Fibroblast of lung (primary cell): ENCODE measurements at regions not wholly inside any gene's neighbourhood (a gene's known extent, or its start where the extent isn't known, plus 50 kb on each side); places are given as distances from the start of the nearest gene placed in this dataset.

Experiments
- DNase-seq, 2 donors: peaks; one replicate each; pipeline versions ENCODE4 v3.0.0 to v3.0.0-alpha.2; 2010; ENCODE audit warnings: low read depth in 2 of 2
- H2AFZ ChIP-seq: 2 replicates; pipeline ENCODE4 v1.5.1; 2012; ENCODE audit warnings: low read length, control low read depth, inconsistent platforms
- H3K27ac ChIP-seq: 2 replicates; pipeline ENCODE4 v1.5.1; 2011; ENCODE audit warnings: low read length, control low read depth; ENCODE audit not compliant: insufficient read depth
- H3K27me3 ChIP-seq: 2 replicates; pipeline ENCODE4 v1.5.1; 2011; ENCODE audit warnings: mild to moderate bottlenecking, low read length; ENCODE audit not compliant: control insufficient read depth, insufficient read depth
- H3K36me3 ChIP-seq: 2 replicates; pipeline ENCODE4 v1.5.1; 2011; ENCODE audit warnings: low read length; ENCODE audit not compliant: control insufficient read depth, insufficient read depth
- H3K4me1 ChIP-seq: 2 replicates; pipeline ENCODE4 v1.5.1; 2011; ENCODE audit warnings: low read length; ENCODE audit not compliant: control insufficient read depth, insufficient read depth; ENCODE audit errors: extremely low read depth
- H3K4me2 ChIP-seq: 2 replicates; pipeline ENCODE4 v1.5.1; 2011; ENCODE audit warnings: low read length, control low read depth; ENCODE audit not compliant: insufficient read depth; ENCODE audit errors: extremely low read depth
- H3K4me3 ChIP-seq, 4 experiments: fragments of 200-600 bp in 1 of 4; sonication (generic) in 1 of 4; replicated peaks in 1 of 4; 2 replicates each; pipeline ENCODE4 v1.5.1; 2011 to 2016; ENCODE audit warnings: low read length in 4 of 4, low read depth in 3 of 4, mild to moderate bottlenecking in 3 of 4, control low read depth in 2 of 4, inconsistent platforms in 1 of 4, mixed read lengths in 1 of 4; ENCODE audit not compliant: insufficient read depth in 1 of 4; ENCODE audit errors: control extremely low read depth in 1 of 4
- H3K79me2 ChIP-seq: 2 replicates; pipeline ENCODE4 v1.5.1; 2012; ENCODE audit warnings: mild to moderate bottlenecking, low read length, inconsistent platforms; ENCODE audit not compliant: control insufficient read depth, insufficient read depth
- H3K9ac ChIP-seq: 2 replicates; pipeline ENCODE4 v1.5.1; 2011; ENCODE audit warnings: mild to moderate bottlenecking, low read length, control low read depth; ENCODE audit not compliant: insufficient read depth
- H3K9me3 ChIP-seq: 2 replicates; pipeline ENCODE4 v1.5.1; 2012; ENCODE audit warnings: low read depth, low read length; ENCODE audit not compliant: control insufficient read depth, insufficient read depth
- H4K20me1 ChIP-seq: 2 replicates; pipeline ENCODE4 v1.5.1; 2011; ENCODE audit warnings: low read length; ENCODE audit not compliant: control insufficient read depth, insufficient read depth; ENCODE audit errors: extremely low read depth
- CTCF ChIP-seq, 2 donors: IDR thresholded peaks in 1 of 2; conservative IDR thresholded peaks in 1 of 2; 1 replicate in 1 of 2; 2 replicates in 1 of 2; pipeline ENCODE4 v1.5.1; 2011 to 2012; ENCODE audit warnings: low read length in 2 of 2, control low read depth in 1 of 2, inconsistent platforms in 1 of 2, low read depth in 1 of 2, mild to moderate bottlenecking in 1 of 2
- EZH2 ChIP-seq: IDR thresholded peaks from 2 replicates; pipeline ENCODE4 v1.5.1; 2012; ENCODE audit warnings: low read length, control low read depth, mild to moderate bottlenecking; ENCODE audit errors: missing control alignments

GRCh38 chr12:104895415-104895814 is 62.7 kb downstream of the SLC41A2 start:
- Histone ChIP-seq H3K9ac (no peak overlapping the region), H3K79me2 (no peaks in the 10 kb centered on the region), H2AFZ (no peak overlapping the region), H3K9me3 (no peaks in the 10 kb centered on the region), H3K4me2 (no peak overlapping the region), H3K4me3 (no peak overlapping the region), H3K27ac (no peak overlapping the region), H3K27me3 (no peaks in the 10 kb centered on the region), H3K4me1 (no peaks in the 10 kb centered on the region), H3K36me3 (no peaks in the 10 kb centered on the region), H4K20me1 (no peaks in the 10 kb centered on the region)
- no peak for DNase-seq
- TF ChIP-seq CTCF (conservative IDR thresholded peaks at IDR 0.05 in 1 of 2, IDR thresholded peaks at IDR 0.05 in 1 of 2; ENCODE audit: low read depth in 1 of 2, low read length in 2 of 2) (no peak), EZH2 (no peak)

GRCh38 chr12:104890476-104891096 is 67.5 kb downstream of the SLC41A2 start:
- Histone ChIP-seq H3K4me1 (no peaks in the 10 kb centered on the region), H3K36me3 (no peaks in the 10 kb centered on the region), H3K4me2 (no peak overlapping the region), H3K27ac (no peak overlapping the region), H3K27me3 (no peaks in the 10 kb centered on the region), H4K20me1 (no peaks in the 10 kb centered on the region), H3K9ac (no peak overlapping the region), H3K9me3 (no peaks in the 10 kb centered on the region), H3K79me2 (no peaks in the 10 kb centered on the region), H2AFZ (no peak overlapping the region), H3K4me3 (no peak overlapping the region)
- no peak for DNase-seq
- TF ChIP-seq CTCF (conservative IDR thresholded peaks at IDR 0.05 in 1 of 2, IDR thresholded peaks at IDR 0.05 in 1 of 2; ENCODE audit: low read depth in 1 of 2, low read length in 2 of 2): no peak
- TF ChIP-seq EZH2: no peak

GRCh38 chr12:104889735-104890134 is 68.4 kb downstream of the SLC41A2 start:
- Histone ChIP-seq H3K36me3 (no peaks in the 10 kb centered on the region), H4K20me1 (no peaks in the 10 kb centered on the region), H3K4me2 (no peak overlapping the region), H3K4me1 (no peaks in the 10 kb centered on the region), H3K4me3 (no peak overlapping the region), H3K27me3 (no peaks in the 10 kb centered on the region), H3K79me2 (no peaks in the 10 kb centered on the region), H3K9me3 (no peaks in the 10 kb centered on the region), H2AFZ (no peak overlapping the region), H3K9ac (no peak overlapping the region), H3K27ac (no peak overlapping the region)
- TF ChIP-seq CTCF (conservative IDR thresholded peaks at IDR 0.05 in 1 of 2, IDR thresholded peaks at IDR 0.05 in 1 of 2; ENCODE audit: low read depth in 1 of 2, low read length in 2 of 2): no peak
- TF ChIP-seq EZH2: no peak
- no peak for DNase-seq
